K562 (cell line): ENCODE measurements at regions not wholly inside any gene's neighbourhood (a gene's known extent, or its start where the extent isn't known, plus 50 kb on each side); places are given as distances from the start of the nearest gene placed in this dataset.
A peak's percentile ranks its signal among the peaks of the same experiment; 100 is the strongest.

ENCODE experiments used
- ATAC-seq: fragments of 200-7000 bp; cut with Tn5 transposase; 3 replicates; pipeline ENCODE4 v1.9.1; 2020; ENCODE audit warnings: moderate library complexity
- BruUV-seq: library from RNA; stranded (reverse); fragments of 400-500 nt; replicated peaks from 2 replicates; lab custom pipeline; 2021; lab: Mats Ljungman, UMichigan
- CTCF ChIA-PET: fragments of 300-600 bp; formaldehyde crosslinking; extraction: SDS; loops from one replicate; lab custom pipeline; 2021; ENCODE audit warnings: low intra/inter-chr PET ratio; lab: Yijun Ruan, JAX
- POLR2A ChIA-PET: fragments of 300-600, 350-650 bp; sonication (Branson Sonifier 250); formaldehyde crosslinking; extraction: SDS; loops from one replicate; lab custom pipeline; 2021; ENCODE audit warnings: antibody characterized with exemption, inconsistent platforms; lab: Yijun Ruan, JAX
- DNase-seq, 4 experiments: peaks; one replicate each; pipeline versions ENCODE4 v3.0.0 to v3.0.0-alpha.2; 2011 to 2018; ENCODE audit warnings: low spot score in 3 of 4, mixed read lengths in 3 of 4; ENCODE audit errors: extremely low read depth in 1 of 4
- FAIRE-seq: peaks from 2 replicates; lab custom pipeline; 2011; peaks lifted over from hg19 to GRCh38; lab: Jason Lieb, UNC
- H2AFZ ChIP-seq: 2 replicates; pipeline ENCODE4 v1.6.0; 2011; ENCODE audit warnings: low read depth, low read length, control low read depth, inconsistent platforms
- H3K27ac ChIP-seq: fragments of 200-600 bp; 3 replicates; pipeline ENCODE4 v1.8.0; 2011; ENCODE audit warnings: low read depth, mild to moderate bottlenecking, control low read depth, inconsistent platforms, low read length, moderate library complexity, mixed read lengths; ENCODE audit errors: extremely low read depth
- H3K27me3 ChIP-seq, 2 experiments: fragments of 300-600 bp in 1 of 2; 2 replicates in 1 of 2; 3 replicates in 1 of 2; pipeline versions ENCODE4 v1.6.0 to v1.8.0; 2011; ENCODE audit warnings: inconsistent platforms in 2 of 2, low read length in 2 of 2, mild to moderate bottlenecking in 1 of 2, mixed read lengths in 1 of 2, moderate library complexity in 1 of 2; ENCODE audit not compliant: control insufficient read depth in 2 of 2, insufficient read depth in 2 of 2
- H3K36me3 ChIP-seq: fragments of 300-600 bp; 3 replicates; pipeline ENCODE4 v1.8.0; 2011; ENCODE audit warnings: mild to moderate bottlenecking, low read length, inconsistent platforms; ENCODE audit not compliant: control insufficient read depth, insufficient read depth
- H3K4me1 ChIP-seq, 2 experiments: fragments of 200-600 bp in 1 of 2; replicated peaks in 1 of 2; 2 replicates in 1 of 2; 3 replicates in 1 of 2; pipeline versions ENCODE4 v1.5.1 to v1.8.0; 2011; ENCODE audit warnings: inconsistent platforms in 2 of 2, low read length in 2 of 2, mild to moderate bottlenecking in 1 of 2, mixed read lengths in 1 of 2, moderate library complexity in 1 of 2; ENCODE audit not compliant: control insufficient read depth in 2 of 2, insufficient read depth in 2 of 2
- H3K4me2 ChIP-seq: 2 replicates; pipeline ENCODE4 v1.6.1; 2011; ENCODE audit warnings: low read length, control low read depth, inconsistent platforms, mixed read lengths; ENCODE audit not compliant: insufficient read depth
- H3K4me3 ChIP-seq: fragments of 200-600 bp; sonication (generic), shearing (Covaris generic); 2 replicates; pipeline ENCODE4 v1.5.1; 2016; ENCODE audit warnings: control low read depth, inconsistent platforms
- H3K79me2 ChIP-seq: fragments of 200-600 bp; 3 replicates; pipeline ENCODE4 v1.8.0; 2011; ENCODE audit warnings: low read length, inconsistent platforms; ENCODE audit not compliant: control insufficient read depth, insufficient read depth
- H3K9ac ChIP-seq, 2 experiments: 2 replicates each; pipeline versions ENCODE4 v1.6.0 to v1.6.1; 2011; ENCODE audit warnings: low read depth in 2 of 2, low read length in 2 of 2, control low read depth in 1 of 2, inconsistent platforms in 1 of 2, mild to moderate bottlenecking in 1 of 2, mixed read lengths in 1 of 2; ENCODE audit not compliant: insufficient read depth in 1 of 2
- H3K9me1 ChIP-seq: one replicate; pipeline ENCODE4 v1.6.0; 2011; ENCODE audit warnings: inconsistent platforms, mild to moderate bottlenecking, low read length, moderate library complexity; ENCODE audit not compliant: control insufficient read depth, insufficient read depth
- H3K9me3 ChIP-seq: replicated peaks from 2 replicates; pipeline ENCODE4 v1.5.1; 2011; ENCODE audit warnings: low read depth, low read length, inconsistent platforms; ENCODE audit not compliant: control insufficient read depth, insufficient read depth
- H4K20me1 ChIP-seq: replicated peaks from 2 replicates; pipeline ENCODE4 v1.6.1; 2011; ENCODE audit warnings: low read length, inconsistent platforms, mixed read lengths; ENCODE audit not compliant: control insufficient read depth, insufficient read depth
- C11orf30 ChIP-seq: fragments of 450-650 bp; IDR thresholded peaks from 2 replicates; pipeline ENCODE4 v1.6.1; 2016; ENCODE audit warnings: low read depth, mild to moderate bottlenecking
- CCNT2 ChIP-seq: IDR thresholded peaks from 2 replicates; pipeline ENCODE4 v1.6.1; 2011; ENCODE audit warnings: borderline replicate concordance, low read depth, mild to moderate bottlenecking, moderate library complexity, mixed read lengths, low read length; ENCODE audit not compliant: insufficient read length; ENCODE audit errors: extremely low read depth
- EP300 ChIP-seq: IDR thresholded peaks from 2 replicates; pipeline ENCODE4 v1.6.1; 2012; ENCODE audit warnings: low read length, improper control_type of control experiment
- ESRRA ChIP-seq: fragments of 450-650 bp; IDR thresholded peaks from 2 replicates; pipeline ENCODE4 v1.6.1; 2014; ENCODE audit warnings: low read depth, mild to moderate bottlenecking, moderate library complexity, borderline replicate concordance
- GATAD2A ChIP-seq: fragments of 450-650 bp; IDR thresholded peaks from 2 replicates; pipeline ENCODE4 v1.6.1; 2017
- HNRNPL ChIP-seq: fragments of 200-400 bp; formaldehyde crosslinking; IDR thresholded peaks from 2 replicates; pipeline ENCODE4 v1.6.1; 2017; ENCODE audit warnings: low read depth, mild to moderate bottlenecking, low read length
- MED1 ChIP-seq: sonication (generic); formaldehyde crosslinking; IDR thresholded peaks from 2 replicates; pipeline ENCODE4 v1.8.1; 2023; ENCODE audit warnings: missing genetic modification reagents, borderline replicate concordance
- RCOR1 ChIP-seq, 2 experiments: IDR thresholded peaks; 2 replicates each; pipeline ENCODE4 v1.6.1; 2012; ENCODE audit warnings: low read depth in 2 of 2, low read length in 2 of 2, borderline replicate concordance in 1 of 2, improper control_type of control experiment in 1 of 2
- SMAD3 ChIP-seq: fragments of 450-650 bp; formaldehyde crosslinking; conservative IDR thresholded peaks from 2 replicates; pipeline ENCODE4 v1.4.0; 2020; ENCODE audit warnings: mild to moderate bottlenecking
- SOX6 ChIP-seq: fragments of 450-650 bp; IDR thresholded peaks from 2 replicates; pipeline ENCODE4 v1.6.1; 2014; ENCODE audit warnings: mild to moderate bottlenecking
- SPI1 ChIP-seq: IDR thresholded peaks from 2 replicates; pipeline ENCODE4 v1.6.1; 2011; ENCODE audit warnings: low read depth, low read length, control low read depth, borderline replicate concordance
- TEAD4 ChIP-seq, 2 experiments: sonication (generic) in 1 of 2; formaldehyde crosslinking in 1 of 2; IDR thresholded peaks; 2 replicates each; pipeline versions ENCODE4 v1.6.1 to v1.8.0; 2012 to 2022; ENCODE audit warnings: borderline replicate concordance in 1 of 2, inconsistent platforms in 1 of 2, low read length in 1 of 2, mild to moderate bottlenecking in 1 of 2, missing genetic modification reagents in 1 of 2
- WGBS: fragments of 100-300 bp; shearing (Covaris generic); methylation state at CpG from one replicate; pipeline ENCODE4 v1.1.6; 2016; ENCODE audit warnings: low coverage, mixed read lengths; ENCODE audit not compliant: insufficient coverage; ENCODE audit errors: missing lambda C conversion rate; 5-methylcytosine and 5-hydroxymethylcytosine counted together
- in situ Hi-C: fragments of 300-500 bp; cut with MboI; formaldehyde crosslinking; loops from 4 replicates; pipeline ENCODE4 v1.15.0; 2018; ENCODE audit warnings: inconsistent platforms, mixed read lengths
- intact Hi-C: fragments of 100-400 bp; cut with micrococcal nuclease; formaldehyde crosslinking; loops from 2 replicates; pipeline ENCODE4 v1.14.2; 2022

GRCh38 chr7:136034132-136034531 lies 57.0 kb upstream of the MTPN start:
- H3K27me3 ChIP-seq, result no peaks in the 10 kb centered on the region
- H3K4me1 ChIP-seq, result peaks cover 10 to 22% of the 10 kb centered on the region in 2 experiments
- ChIA-PET POLR2A (interaction anchor here (1.1 to 1.4 kb wide), 3 partner anchors 10 to 371 kb away, joined by 3 to 14 read pairs (median 4); no protein-coding TSS in a partner anchor), CTCF (no interaction called here)
- H4K20me1 ChIP-seq, result peaks cover 9% of the 10 kb centered on the region; the same call in 1 of the 2 replicates
- intact Hi-C loops, result loop anchor here (5.0 kb wide), 3 partner anchors 43 to 213 kb away; no protein-coding TSS in a partner anchor
- no peaks in the 10 kb centered on the region for H3K9me1 ChIP-seq
- no peak overlapping the region for H3K27ac ChIP-seq
- in situ Hi-C loops, result no loop called here
- no peaks in the 10 kb centered on the region for H3K9me3 ChIP-seq
- BruUV-seq, result no TSS peak
- 0 out of 2 replicates have a peak overlapping the region, but pooled peaks have one; percentile 1 for H2AFZ ChIP-seq
- no peak overlapping the region for H3K4me3 ChIP-seq
- no peak overlapping the region for H3K9ac ChIP-seq
- peak; percentile 84 for ATAC-seq
- 0% methylated on average over 3 of the region's 3 CpGs for WGBS
- H3K79me2 ChIP-seq, result no peaks in the 10 kb centered on the region
- H3K4me2 ChIP-seq, result peak overlapping the region; percentile 9; the same call in 1 of the 2 replicates
- peak in 2 of 4 experiments; percentile 42 to 73 for DNase-seq
- peak; percentile 15 for FAIRE-seq
- H3K36me3 ChIP-seq, result no peaks in the 10 kb centered on the region
- TF ChIP-seq GATAD2A (no peak), MED1 (CRISPR knock-in tag) (no peak), EP300 (peak; percentile 65; the same call in 1 of the 2 replicates), RCOR1 (IDR thresholded peaks at IDR 0.05; ENCODE audit: borderline replicate concordance in 1 of 2, low read depth in 2 of 2, low read length in 2 of 2) (peak in 1 of 2 experiments; percentile 69; a peak in 1 of 4 replicates), CCNT2 (peak; percentile 22), SPI1 (peak; percentile 80; the same call in 1 of the 2 replicates), SOX6 (peak; percentile 42; the same call in 1 of the 2 replicates), HNRNPL (no peak), ESRRA (peak; percentile 84), TEAD4 (IDR thresholded peaks at IDR 0.05; ENCODE audit: low read length) (peak; percentile 76), TEAD4 (CRISPR knock-in tag; IDR thresholded peaks at IDR 0.05; ENCODE audit: borderline replicate concordance) (no peak), C11orf30 (no peak), SMAD3 (CRISPR knock-in tag) (no peak)
